GM12864 (cell line): ENCODE measurements at regions not wholly inside any gene's neighbourhood (a gene's known extent, or its start where the extent isn't known, plus 50 kb on each side); places are given as distances from the start of the nearest gene placed in this dataset.

Experiments
- DNase-seq: peaks from one replicate; pipeline ENCODE4 v3.0.0-alpha.2; 2011; ENCODE audit warnings: low read depth
- H3K4me3 ChIP-seq: 2 replicates; pipeline ENCODE4 v1.5.1; 2011; ENCODE audit warnings: mild to moderate bottlenecking, low read depth, low read length, control low read depth
- TF ChIP-seq, protein P1 (sequence below): IDR thresholded peaks from 2 replicates; pipeline ENCODE4 v1.5.1; 2011; ENCODE audit warnings: low read depth, mild to moderate bottlenecking, moderate library complexity, low read length, control low read depth, inconsistent platforms; ENCODE audit errors: missing control alignments

DNA sequence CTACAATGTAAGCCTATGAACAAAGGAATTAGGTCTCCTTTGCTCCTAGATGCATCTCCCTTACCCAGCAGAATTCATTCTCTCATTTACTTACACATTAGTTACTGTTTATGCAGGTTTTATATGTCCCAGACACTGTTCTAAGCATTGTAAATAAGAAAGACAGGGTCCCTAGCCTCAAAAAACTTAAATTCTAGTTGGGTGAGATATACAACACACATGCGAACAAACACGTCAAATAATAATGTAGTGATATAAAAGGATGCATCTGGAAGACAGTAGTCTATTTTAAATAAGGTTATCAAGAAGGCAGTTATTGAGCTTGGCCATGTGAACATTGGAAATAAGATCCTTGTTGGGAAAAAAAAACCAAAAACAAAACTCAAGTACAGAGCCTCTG is 479.7 kb downstream of the DNAJB9 start:
- no peak for DNase-seq
- no peak overlapping the region for H3K4me3 ChIP-seq

DNA sequence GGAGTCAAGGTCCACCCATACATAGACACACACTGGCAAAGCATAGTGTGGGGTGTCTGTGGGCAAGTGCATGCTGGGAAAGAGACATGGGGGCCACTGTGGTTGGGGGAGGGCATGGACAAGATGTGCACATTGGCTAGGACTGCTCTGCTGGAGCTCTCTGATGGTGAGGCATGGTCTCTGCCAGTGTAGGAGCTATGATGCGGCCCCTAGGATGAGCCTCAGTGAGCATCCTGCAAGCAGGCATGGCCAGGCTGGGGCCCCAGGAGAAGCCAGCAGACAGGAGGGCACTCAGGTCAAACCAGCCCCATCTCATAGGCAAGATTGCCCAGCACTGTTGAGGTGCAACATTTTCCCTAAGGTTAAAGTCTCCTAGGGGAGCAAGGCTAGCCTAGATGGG is 489.4 kb downstream of the DNAJB9 start:
- TF ChIP-seq, protein P1, sequence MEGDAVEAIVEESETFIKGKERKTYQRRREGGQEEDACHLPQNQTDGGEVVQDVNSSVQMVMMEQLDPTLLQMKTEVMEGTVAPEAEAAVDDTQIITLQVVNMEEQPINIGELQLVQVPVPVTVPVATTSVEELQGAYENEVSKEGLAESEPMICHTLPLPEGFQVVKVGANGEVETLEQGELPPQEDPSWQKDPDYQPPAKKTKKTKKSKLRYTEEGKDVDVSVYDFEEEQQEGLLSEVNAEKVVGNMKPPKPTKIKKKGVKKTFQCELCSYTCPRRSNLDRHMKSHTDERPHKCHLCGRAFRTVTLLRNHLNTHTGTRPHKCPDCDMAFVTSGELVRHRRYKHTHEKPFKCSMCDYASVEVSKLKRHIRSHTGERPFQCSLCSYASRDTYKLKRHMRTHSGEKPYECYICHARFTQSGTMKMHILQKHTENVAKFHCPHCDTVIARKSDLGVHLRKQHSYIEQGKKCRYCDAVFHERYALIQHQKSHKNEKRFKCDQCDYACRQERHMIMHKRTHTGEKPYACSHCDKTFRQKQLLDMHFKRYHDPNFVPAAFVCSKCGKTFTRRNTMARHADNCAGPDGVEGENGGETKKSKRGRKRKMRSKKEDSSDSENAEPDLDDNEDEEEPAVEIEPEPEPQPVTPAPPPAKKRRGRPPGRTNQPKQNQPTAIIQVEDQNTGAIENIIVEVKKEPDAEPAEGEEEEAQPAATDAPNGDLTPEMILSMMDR = no peak
- no peak for DNase-seq
- no peak overlapping the region for H3K4me3 ChIP-seq

More for the DNA sequence above, 479.7 kb downstream of the DNAJB9 start:
- TF ChIP-seq, protein P1 = no peak

DNA sequence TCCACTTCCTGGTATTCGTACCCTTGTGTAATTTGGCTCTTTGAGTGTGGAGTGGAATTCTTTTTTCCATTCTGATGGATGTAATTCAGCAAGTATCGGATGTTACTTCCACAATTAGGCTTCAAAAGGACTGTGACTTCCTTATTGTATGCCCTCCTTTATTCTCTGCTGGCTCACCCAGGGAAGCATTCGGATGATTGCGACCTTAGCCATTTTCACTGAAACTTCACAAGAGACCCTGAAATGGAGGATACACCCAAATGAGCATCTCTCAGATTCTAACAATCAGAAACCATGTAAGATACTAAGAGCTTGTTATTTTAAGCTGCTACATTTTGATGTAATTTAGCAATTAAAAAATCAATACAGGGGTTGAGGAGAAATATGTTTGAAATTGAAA is 493.1 kb downstream of the DNAJB9 start:
- no peak for DNase-seq
- H3K4me3 ChIP-seq = no peak overlapping the region
- TF ChIP-seq, protein P1 = no peak

DNA sequence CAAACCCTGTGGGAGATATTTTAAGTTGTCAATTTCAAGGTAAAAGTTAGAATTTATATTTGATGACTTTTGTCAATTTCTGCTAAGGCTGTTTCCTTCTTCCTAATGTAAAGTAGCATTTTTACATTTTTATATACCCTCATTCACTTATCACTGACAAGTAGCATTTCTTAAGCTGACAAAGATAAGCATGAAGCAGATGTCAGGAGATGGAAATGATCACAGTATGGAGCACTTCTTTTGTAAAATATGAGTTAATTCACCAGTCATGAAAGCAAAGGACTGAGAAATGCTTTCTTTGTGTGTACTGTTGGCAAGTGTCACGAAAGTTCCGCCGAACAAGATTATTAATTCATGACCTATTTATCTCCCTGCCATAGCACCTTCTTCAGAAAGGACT is 503.9 kb downstream of the DNAJB9 start:
- TF ChIP-seq, protein P1 = no peak
- no peak for DNase-seq
- H3K4me3 ChIP-seq = no peak overlapping the region

DNA sequence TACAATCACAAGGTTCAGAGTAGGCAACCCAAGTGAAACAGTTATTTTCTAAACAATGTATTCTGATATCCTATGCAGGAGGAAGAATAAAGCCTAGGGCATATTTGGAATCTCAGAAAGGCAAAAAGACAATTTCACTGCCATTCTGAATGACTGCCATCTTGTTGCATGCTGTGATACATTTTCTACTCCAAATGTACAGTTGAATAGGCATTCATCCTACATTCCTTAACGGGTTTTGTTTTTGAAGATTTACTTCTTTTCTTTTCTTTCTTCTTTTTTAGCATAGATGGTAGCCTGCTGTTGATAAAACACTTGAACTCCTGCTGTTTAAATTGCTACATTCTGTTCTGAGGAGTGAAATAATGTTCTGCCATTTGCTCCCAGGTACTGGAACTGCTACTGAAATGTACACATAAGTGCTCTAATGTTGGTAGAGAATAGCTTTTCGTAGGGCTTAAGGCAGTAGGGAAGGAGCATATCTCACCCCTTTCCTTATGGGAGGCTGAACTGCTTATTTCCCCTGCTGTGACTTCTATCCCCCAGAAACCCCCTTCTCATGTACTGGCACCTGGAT is 506.8 kb downstream of the DNAJB9 start:
- H3K4me3 ChIP-seq = no peak overlapping the region
- TF ChIP-seq, protein P1 = no peak
- no peak for DNase-seq

DNA sequence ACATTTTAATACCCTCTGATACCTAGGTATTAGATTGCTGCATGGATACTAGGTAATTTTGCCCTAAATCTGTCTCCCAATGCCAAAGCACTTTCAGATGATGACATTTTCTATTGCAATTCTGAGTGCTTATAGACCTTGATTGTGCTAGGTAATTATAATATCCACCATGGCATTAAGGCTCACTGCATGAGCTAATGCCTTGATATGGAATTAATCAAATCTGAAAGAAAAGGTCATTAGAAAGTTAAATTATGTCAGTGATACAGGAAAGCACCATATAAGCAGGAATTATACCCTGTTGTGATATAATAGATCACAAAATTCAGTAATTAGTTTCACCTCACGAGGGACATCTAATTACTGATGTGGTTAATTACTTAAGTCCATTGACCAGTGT is 521.4 kb downstream of the DNAJB9 start:
- DNase-seq = no peak
- no peak overlapping the region for H3K4me3 ChIP-seq
- TF ChIP-seq, protein P1 = no peak

DNA sequence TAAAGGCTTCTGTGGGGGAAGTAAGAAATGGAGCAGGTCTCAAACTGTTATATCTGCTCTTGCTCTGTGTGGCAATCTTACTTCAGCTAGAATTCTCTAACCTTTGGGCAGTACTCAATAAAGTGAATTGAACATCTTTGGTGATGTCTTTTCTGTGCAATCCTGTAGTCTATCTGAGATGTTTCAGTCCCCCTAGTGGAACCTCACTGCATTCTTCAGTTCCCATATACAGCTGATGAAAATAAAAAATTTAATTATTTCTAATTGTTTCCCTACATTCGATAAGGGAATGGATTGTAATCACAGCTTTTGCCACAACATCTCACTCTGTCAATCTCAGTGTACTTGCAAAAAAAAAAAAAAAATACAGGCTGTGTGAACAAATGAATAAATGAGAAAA is 522.6 kb downstream of the DNAJB9 start:
- no peak for DNase-seq
- TF ChIP-seq, protein P1 = no peak
- no peak overlapping the region for H3K4me3 ChIP-seq
